Thyroid gland (tissue), 4 donors: ENCODE measurements at regions not wholly inside any gene's neighbourhood (a gene's known extent, or its start where the extent isn't known, plus 50 kb on each side); places are given as distances from the start of the nearest gene placed in this dataset.

Experiments used
- POLR2A ChIP-seq, 2 donors: fragments of 450-650 bp; IDR thresholded peaks; one replicate each; pipeline ENCODE4 v1.6.1; 2017; ENCODE audit warnings: antibody characterized with exemption in 2 of 2, mild to moderate bottlenecking in 2 of 2, moderate library complexity in 1 of 2
- TF ChIP-seq, protein P1 (sequence below), 6 experiments: fragments of 200-600 bp in 3 of 6; fragments of 450-650 bp in 3 of 6; sonication (generic) in 3 of 6; IDR thresholded peaks; one replicate each; pipeline ENCODE4 v1.5.1; 2016 to 2019; ENCODE audit warnings: antibody characterized with exemption in 6 of 6, mild to moderate bottlenecking in 2 of 6, inconsistent platforms in 1 of 6, moderate library complexity in 1 of 6

DNA sequence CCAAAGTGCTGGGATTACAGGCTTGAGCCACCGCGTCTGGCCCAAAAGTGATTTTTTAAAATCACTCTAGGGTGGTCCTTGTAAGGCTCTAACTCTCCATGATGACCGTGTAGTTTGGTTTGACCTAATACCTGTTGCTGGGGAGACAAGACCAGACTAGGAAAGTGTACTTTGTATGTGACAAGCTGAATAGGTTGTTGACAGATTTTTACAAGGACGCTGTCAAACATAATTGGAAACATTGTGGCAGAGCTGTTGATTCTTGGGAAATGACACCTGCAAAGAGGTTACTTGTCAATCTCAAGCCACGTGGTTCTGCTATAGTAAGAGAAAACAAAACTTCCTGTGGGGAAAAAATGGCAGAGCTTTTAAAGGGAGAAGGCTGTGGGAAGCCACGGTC lies 802.4 kb upstream of the HS3ST1 start:
- TF ChIP-seq, protein P1, sequence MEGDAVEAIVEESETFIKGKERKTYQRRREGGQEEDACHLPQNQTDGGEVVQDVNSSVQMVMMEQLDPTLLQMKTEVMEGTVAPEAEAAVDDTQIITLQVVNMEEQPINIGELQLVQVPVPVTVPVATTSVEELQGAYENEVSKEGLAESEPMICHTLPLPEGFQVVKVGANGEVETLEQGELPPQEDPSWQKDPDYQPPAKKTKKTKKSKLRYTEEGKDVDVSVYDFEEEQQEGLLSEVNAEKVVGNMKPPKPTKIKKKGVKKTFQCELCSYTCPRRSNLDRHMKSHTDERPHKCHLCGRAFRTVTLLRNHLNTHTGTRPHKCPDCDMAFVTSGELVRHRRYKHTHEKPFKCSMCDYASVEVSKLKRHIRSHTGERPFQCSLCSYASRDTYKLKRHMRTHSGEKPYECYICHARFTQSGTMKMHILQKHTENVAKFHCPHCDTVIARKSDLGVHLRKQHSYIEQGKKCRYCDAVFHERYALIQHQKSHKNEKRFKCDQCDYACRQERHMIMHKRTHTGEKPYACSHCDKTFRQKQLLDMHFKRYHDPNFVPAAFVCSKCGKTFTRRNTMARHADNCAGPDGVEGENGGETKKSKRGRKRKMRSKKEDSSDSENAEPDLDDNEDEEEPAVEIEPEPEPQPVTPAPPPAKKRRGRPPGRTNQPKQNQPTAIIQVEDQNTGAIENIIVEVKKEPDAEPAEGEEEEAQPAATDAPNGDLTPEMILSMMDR (IDR thresholded peaks at IDR 0.05), result no peak
- no peak for TF ChIP-seq POLR2A (IDR thresholded peaks at IDR 0.05)
